DOHH2 (cell line): ENCODE measurements at regions not wholly inside any gene's neighbourhood (a gene's known extent, or its start where the extent isn't known, plus 50 kb on each side); places are given as distances from the start of the nearest gene placed in this dataset.

ENCODE experiments used
- H3F3A ChIP-seq: fragments of 200-600 bp; sonication (generic), shearing (Covaris generic); 2 replicates; pipeline ENCODE4 v1.6.0; 2016; ENCODE audit warnings: antibody characterized with exemption, mild to moderate bottlenecking; ENCODE audit not compliant: control insufficient read depth, insufficient read depth
- H3K27ac ChIP-seq: fragments of 200-600 bp; sonication (generic); 2 replicates; pipeline ENCODE4 v1.5.1; 2014; ENCODE audit warnings: low read depth, mild to moderate bottlenecking, low read length, moderate library complexity
- H3K27me3 ChIP-seq: fragments of 200-600 bp; sonication (generic); 2 replicates; pipeline ENCODE4 v1.6.1; 2014; ENCODE audit warnings: mild to moderate bottlenecking, low read length, mixed read lengths; ENCODE audit not compliant: control insufficient read depth
- H3K36me3 ChIP-seq: fragments of 200-600 bp; sonication (generic); 2 replicates; pipeline ENCODE4 v1.6.1; 2014; ENCODE audit warnings: mild to moderate bottlenecking, low read length, moderate library complexity, mixed read lengths; ENCODE audit not compliant: control insufficient read depth
- H3K4me1 ChIP-seq: fragments of 200-600 bp; sonication (generic); 2 replicates; pipeline ENCODE4 v1.6.1; 2014; ENCODE audit warnings: mild to moderate bottlenecking, low read length, mixed read lengths; ENCODE audit not compliant: control insufficient read depth
- H3K4me2 ChIP-seq: fragments of 200-600 bp; sonication (generic); 2 replicates; pipeline ENCODE4 v1.6.0; 2014; ENCODE audit warnings: mild to moderate bottlenecking, low read length, moderate library complexity
- H3K4me3 ChIP-seq: fragments of 200-600 bp; sonication (generic); 2 replicates; pipeline ENCODE4 v1.5.1; 2014; ENCODE audit warnings: mild to moderate bottlenecking, low read length, mixed read lengths
- H3K79me2 ChIP-seq: fragments of 200-600 bp; sonication (generic); 2 replicates; pipeline ENCODE4 v1.6.1; 2014; ENCODE audit warnings: mild to moderate bottlenecking, low read length, mixed read lengths; ENCODE audit not compliant: control insufficient read depth
- H3K9me2 ChIP-seq: fragments of 200-600 bp; sonication (generic); replicated peaks from 2 replicates; pipeline ENCODE4 v1.6.1; 2014; ENCODE audit warnings: mild to moderate bottlenecking, low read length, mixed read lengths; ENCODE audit not compliant: control insufficient read depth
- H3K9me3 ChIP-seq: fragments of 200-600 bp; sonication (generic); 2 replicates; pipeline ENCODE4 v1.6.1; 2014; ENCODE audit warnings: antibody characterized with exemption, low read length, mixed read lengths; ENCODE audit not compliant: control insufficient read depth, insufficient read depth
- H4K20me1 ChIP-seq: fragments of 200-600 bp; sonication (generic); 2 replicates; pipeline ENCODE4 v1.6.0; 2014; ENCODE audit warnings: low read depth, mild to moderate bottlenecking, antibody characterized with exemption, low read length, moderate library complexity; ENCODE audit not compliant: control insufficient read depth, insufficient read depth
- EZH2phosphoT487 ChIP-seq: fragments of 200-600 bp; sonication (generic); IDR thresholded peaks from 2 replicates; pipeline ENCODE4 v1.6.1; 2017; ENCODE audit warnings: borderline replicate concordance, mild to moderate bottlenecking, antibody characterized with exemption, low read length, moderate library complexity, mixed read lengths
- TF ChIP-seq, protein P1 (sequence below): fragments of 200-600 bp; sonication (generic); IDR thresholded peaks from one replicate; pipeline ENCODE4 v1.5.1; 2014; ENCODE audit warnings: antibody characterized with exemption, mild to moderate bottlenecking, low read depth, low read length; ENCODE audit not compliant: poor library complexity, severe bottlenecking

DNA sequence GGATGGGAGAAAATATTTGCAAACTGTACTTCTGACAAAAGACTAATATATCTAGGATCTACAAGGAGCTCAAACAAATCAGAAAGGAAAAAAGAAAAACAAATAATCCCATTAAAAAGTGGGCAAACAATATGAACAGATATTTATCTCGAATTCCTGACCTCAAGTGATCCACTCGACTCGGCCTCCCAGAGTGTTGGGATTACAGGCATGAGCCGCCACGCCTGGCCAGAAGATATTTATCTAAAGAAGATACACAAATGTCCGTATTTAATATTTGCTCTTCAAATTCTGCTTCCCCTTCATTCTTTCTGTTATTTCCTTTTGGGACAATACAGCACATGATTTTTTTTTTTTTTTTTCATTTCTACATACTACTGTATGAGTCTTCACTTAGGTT, 151.7 kb upstream of the GRM7 start:
- Histone ChIP-seq H3K27me3 (no peaks in the 10 kb centered on the region), H3K79me2 (no peaks in the 10 kb centered on the region), H3F3A (no peaks in the 10 kb centered on the region), H3K9me3 (no peaks in the 10 kb centered on the region), H3K4me1 (no peaks in the 10 kb centered on the region), H3K4me2 (no peak overlapping the region), H3K9me2 (no peaks in the 10 kb centered on the region), H3K4me3 (no peak overlapping the region), H4K20me1 (no peaks in the 10 kb centered on the region), H3K27ac (no peak overlapping the region), H3K36me3 (no peaks in the 10 kb centered on the region)
- TF ChIP-seq, protein P1, sequence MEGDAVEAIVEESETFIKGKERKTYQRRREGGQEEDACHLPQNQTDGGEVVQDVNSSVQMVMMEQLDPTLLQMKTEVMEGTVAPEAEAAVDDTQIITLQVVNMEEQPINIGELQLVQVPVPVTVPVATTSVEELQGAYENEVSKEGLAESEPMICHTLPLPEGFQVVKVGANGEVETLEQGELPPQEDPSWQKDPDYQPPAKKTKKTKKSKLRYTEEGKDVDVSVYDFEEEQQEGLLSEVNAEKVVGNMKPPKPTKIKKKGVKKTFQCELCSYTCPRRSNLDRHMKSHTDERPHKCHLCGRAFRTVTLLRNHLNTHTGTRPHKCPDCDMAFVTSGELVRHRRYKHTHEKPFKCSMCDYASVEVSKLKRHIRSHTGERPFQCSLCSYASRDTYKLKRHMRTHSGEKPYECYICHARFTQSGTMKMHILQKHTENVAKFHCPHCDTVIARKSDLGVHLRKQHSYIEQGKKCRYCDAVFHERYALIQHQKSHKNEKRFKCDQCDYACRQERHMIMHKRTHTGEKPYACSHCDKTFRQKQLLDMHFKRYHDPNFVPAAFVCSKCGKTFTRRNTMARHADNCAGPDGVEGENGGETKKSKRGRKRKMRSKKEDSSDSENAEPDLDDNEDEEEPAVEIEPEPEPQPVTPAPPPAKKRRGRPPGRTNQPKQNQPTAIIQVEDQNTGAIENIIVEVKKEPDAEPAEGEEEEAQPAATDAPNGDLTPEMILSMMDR: no peak
- no peak for TF ChIP-seq EZH2phosphoT487

DNA sequence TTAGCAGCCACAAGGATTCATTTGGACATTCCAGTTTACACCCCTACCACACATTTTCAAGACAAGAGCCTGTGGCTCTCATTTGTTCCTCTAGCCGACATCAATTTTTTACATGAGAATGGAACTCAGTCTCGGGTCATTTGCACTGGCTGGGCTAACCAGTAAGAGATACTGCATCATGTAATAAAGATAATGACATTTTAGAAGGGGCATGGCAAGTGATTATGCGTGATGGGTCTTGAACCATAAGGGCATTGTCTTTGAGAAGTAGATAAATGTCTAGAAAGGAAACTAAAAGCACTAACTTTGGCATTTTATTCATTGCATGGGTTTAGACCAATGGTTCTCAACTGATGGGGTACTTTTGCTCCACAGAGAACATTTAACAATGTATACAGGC, 146.0 kb upstream of the GRM7 start:
- Histone ChIP-seq H3K27me3 (no peaks in the 10 kb centered on the region), H3K4me3 (no peak overlapping the region), H3K27ac (no peak overlapping the region), H3K9me2 (no peaks in the 10 kb centered on the region), H4K20me1 (no peaks in the 10 kb centered on the region), H3K4me1 (peaks cover 6% of the 10 kb centered on the region; the same call in 1 of the 2 replicates), H3K79me2 (no peaks in the 10 kb centered on the region), H3K36me3 (no peaks in the 10 kb centered on the region), H3K4me2 (no peak overlapping the region), H3F3A (no peaks in the 10 kb centered on the region), H3K9me3 (no peaks in the 10 kb centered on the region)
- no peak for TF ChIP-seq EZH2phosphoT487

DNA sequence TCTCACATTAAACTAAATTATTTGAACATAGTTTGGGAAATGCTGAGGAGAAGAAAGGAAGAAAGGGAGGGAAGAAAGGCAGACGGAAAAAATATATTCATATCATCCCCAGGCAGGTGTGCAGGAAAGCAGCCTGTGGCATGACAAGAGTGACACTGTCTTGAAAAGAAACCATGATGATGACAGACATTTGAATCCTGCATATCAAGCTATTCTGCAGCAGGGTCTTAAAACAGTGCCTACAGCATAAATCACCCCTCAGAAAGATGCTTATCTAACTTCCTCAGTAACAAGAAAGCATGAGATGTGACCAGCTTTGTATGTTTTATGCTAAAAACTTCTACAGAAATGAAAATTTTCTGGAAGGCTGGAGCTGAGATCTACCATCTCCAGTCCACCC, 144.5 kb upstream of the GRM7 start:
- Histone ChIP-seq H3K79me2 (no peaks in the 10 kb centered on the region), H3K4me1 (peaks cover 6% of the 10 kb centered on the region; the same call in 1 of the 2 replicates), H3K27ac (no peak overlapping the region), H3K4me2 (no peak overlapping the region), H3K27me3 (no peaks in the 10 kb centered on the region), H4K20me1 (no peaks in the 10 kb centered on the region), H3K36me3 (no peaks in the 10 kb centered on the region), H3K9me3 (no peaks in the 10 kb centered on the region), H3F3A (no peaks in the 10 kb centered on the region), H3K9me2 (no peaks in the 10 kb centered on the region), H3K4me3 (no peak overlapping the region)
- TF ChIP-seq, protein P1: no peak
- TF ChIP-seq EZH2phosphoT487: no peak

DNA sequence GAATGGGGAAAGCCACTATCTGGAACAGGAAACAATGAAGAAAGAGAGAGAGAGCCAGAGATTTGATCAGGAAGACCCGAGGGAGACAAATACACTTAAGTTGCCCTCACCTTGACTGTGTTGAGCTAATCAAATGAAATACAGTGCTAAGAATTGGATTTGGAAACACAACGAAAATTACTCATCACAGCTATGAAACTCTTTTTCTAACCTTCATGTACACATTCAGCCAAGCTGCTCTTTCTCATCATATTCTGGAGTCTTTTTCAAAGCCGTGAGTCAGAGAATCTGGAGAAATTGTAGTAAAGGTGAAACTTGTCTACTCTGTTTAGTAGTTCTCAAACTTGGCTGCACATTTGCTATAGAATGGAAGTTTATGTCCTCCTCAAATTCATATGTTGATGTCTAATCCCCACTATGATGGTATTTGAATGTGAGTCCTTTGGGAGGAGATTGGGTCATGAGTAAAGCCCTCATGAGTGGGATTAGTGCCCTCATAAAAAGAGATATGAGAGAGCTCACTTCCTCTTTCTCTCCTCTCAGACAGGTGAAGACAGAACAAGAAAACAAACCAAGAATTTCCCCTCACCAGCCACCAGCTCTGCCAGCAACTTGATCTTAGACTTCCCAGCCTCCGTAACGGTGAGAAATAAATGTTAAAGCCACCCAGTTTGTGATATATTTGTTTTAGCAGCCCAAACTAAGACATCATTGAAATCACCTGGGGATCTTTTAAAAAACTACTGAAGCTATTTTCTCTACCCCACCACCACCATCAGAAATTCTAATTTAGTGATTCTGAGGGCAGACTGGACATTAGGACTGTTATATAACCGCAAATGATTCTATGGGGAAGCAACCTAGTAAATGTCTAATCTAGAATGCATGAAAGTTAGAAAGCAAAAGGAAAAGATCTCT, 143.6 kb upstream of the GRM7 start:
- Histone ChIP-seq H3K79me2 (no peaks in the 10 kb centered on the region), H3K27ac (no peak overlapping the region), H3K9me2 (no peaks in the 10 kb centered on the region), H3K4me1 (peaks cover 6% of the 10 kb centered on the region; the same call in 1 of the 2 replicates), H3K36me3 (no peaks in the 10 kb centered on the region), H4K20me1 (no peaks in the 10 kb centered on the region), H3K4me2 (no peak overlapping the region), H3F3A (no peaks in the 10 kb centered on the region), H3K4me3 (no peak overlapping the region), H3K9me3 (no peaks in the 10 kb centered on the region), H3K27me3 (no peaks in the 10 kb centered on the region)
- TF ChIP-seq EZH2phosphoT487: no peak
- TF ChIP-seq, protein P1: no peak
